Gastroesophageal sphincter (tissue), 3 donors: ENCODE measurements at regions not wholly inside any gene's neighbourhood (a gene's known extent, or its start where the extent isn't known, plus 50 kb on each side); places are given as distances from the start of the nearest gene placed in this dataset.

Experiments used
- CTCF ChIP-seq, 4 experiments: fragments of 200-600 bp in 2 of 4; fragments of 450-650 bp in 2 of 4; sonication (generic) in 1 of 4; IDR thresholded peaks; one replicate each; pipeline ENCODE4 v1.5.1; 2017 to 2019; ENCODE audit warnings: antibody characterized with exemption in 4 of 4, mild to moderate bottlenecking in 2 of 4, moderate library complexity in 2 of 4
- EP300 ChIP-seq: sonication (generic); formaldehyde crosslinking; IDR thresholded peaks from one replicate; pipeline ENCODE4 v1.6.1; 2017; ENCODE audit warnings: antibody characterized with exemption, mild to moderate bottlenecking

GRCh38 chr9:107710546-107710945, 221.0 kb upstream of the KLF4 start:
- no peak for TF ChIP-seq EP300
- TF ChIP-seq CTCF (IDR thresholded peaks at IDR 0.05): no peak
